Activated CD8-positive, alpha-beta memory T cell treated with anti-CD3 and anti-CD28 coated beads for 1 hour (primary cell): ENCODE measurements at regions not wholly inside any gene's neighbourhood (a gene's known extent, or its start where the extent isn't known, plus 50 kb on each side); places are given as distances from the start of the nearest gene placed in this dataset.

ENCODE experiments used
- DNase-seq, 2 donors: peaks; one replicate each; pipeline ENCODE4 v3.0.0-alpha.2; 2020; ENCODE audit warnings: low read depth in 1 of 2; ENCODE audit errors: extremely low read depth in 1 of 2

GRCh38 chr15:98513428-98513986 lies 134.8 kb upstream of the IGF1R start:
- DNase-seq, result no peak

GRCh38 chr15:98514034-98514622 lies 134.2 kb upstream of the IGF1R start:
- DNase-seq, result no peak

GRCh38 chr15:98518823-98519561 lies 129.3 kb upstream of the IGF1R start:
- peak in 1 of 2 donors; percentile 1 for DNase-seq

DNA sequence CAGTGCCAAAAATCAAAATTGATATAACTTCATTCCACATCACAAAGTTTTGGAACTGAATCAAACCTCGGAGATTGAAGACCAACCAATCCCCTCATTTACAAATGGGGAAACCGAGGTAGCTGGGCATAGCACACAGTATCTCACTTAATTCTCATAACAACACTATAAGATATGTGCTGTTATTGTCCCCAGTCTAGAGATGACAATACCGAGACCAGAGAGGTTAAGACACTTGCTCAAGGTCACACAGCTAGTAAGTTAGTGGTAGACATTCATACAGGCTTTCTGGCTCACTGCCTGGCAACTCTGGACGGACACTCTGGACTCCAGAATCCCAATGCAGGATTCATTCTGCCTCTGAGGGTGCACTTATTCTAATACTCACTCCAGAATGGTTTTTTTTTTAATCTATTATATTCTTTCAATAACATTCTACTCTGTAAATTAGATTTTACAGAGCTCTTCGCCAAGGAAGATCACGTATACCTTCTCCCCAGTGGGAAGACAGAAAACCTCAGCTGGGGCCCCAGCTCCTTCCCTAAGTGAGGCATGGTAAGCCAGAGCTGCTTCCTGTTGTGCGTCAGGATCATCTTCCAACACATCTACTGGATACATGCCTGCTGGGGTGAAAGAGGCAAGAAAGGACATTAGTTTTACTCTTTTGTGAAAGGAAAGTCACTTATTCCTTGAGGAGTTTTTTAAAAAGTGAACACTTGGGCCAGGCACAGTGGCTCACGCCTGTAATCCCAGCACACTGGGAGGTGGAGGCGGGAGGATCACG lies 128.4 kb upstream of the IGF1R start:
- no peak for DNase-seq

- DNase-seq, result no peak
Measured at GRCh38 chr15:98522127-98522526, 126.2 kb upstream of the IGF1R start.

- no peak for DNase-seq
Measured at GRCh38 chr15:98523912-98524662, 124.3 kb upstream of the IGF1R start.

DNA sequence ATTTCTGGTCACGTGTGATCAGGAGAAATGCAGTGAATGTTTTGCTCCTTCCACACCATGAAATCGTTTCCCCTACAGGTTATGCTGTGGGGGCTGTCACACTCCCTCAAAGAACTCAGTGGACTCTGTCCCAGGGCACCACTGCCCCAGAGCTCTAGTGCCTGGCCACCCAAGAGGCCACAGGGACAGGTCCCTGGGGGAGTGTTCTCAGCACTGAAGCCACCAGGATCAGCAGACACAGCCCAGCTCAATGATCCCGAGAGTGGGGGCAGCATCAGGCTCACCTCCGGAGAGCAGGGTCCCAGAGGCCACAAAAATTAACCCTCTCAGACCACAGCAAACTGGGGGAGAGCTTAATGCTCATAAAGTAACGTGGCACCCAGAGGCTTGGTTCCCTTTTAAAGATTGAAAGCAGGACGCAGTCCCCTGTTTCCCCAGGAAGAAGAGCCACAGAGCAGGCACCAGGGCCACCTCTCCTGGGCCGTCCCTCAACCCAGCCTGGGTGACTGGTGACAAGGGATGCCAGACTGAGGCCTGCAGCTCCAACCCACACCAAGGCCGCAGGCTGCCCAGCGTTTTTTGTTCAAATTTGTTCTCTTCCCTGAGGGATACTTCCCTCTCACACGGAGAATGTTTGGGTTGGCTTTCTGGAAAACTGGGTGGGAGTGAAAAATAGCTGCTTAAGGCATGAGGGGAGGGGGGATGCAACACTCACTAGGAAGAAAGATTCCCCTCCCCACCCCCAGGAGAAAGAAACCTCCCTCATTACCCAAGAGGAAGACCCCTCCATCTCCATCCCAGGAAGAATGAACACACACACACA lies 123.3 kb upstream of the IGF1R start:
- no peak for DNase-seq

GRCh38 chr15:98525661-98526001 lies 122.7 kb upstream of the IGF1R start:
- no peak for DNase-seq

GRCh38 chr15:98526094-98526493 lies 122.2 kb upstream of the IGF1R start:
- DNase-seq, result no peak

DNA sequence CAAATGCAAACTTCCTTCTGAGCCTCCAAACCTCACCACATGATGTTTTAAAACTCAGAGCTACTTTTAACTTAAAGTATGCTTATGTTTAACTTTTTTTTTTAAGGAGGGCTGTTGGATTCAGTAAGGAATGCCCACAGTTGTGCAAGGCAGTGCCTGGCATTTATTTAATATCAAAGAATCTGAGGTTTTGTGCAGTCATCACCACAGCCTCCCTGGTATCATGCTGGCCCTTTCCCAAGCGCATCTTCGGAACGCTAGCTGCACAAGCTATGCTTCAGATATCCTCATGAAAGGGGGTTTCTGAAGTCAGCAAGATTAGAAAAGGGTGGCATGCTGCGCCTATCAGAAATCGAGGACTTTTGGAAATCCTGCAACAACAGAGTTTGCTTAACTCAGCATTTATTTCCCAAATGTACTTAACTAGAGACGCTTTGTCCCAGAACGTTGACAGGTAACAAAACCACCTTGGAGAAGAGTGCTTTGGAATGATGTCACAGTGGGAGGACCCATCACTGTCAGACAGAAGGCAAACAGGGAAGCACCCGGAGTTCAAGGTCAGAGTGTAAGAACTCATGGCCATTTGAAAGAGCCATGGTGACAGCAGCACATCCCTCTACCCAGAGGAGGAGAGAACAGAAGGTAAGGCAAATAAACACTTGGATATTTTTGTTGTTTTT lies 120.2 kb upstream of the IGF1R start:
- DNase-seq, result no peak

DNA sequence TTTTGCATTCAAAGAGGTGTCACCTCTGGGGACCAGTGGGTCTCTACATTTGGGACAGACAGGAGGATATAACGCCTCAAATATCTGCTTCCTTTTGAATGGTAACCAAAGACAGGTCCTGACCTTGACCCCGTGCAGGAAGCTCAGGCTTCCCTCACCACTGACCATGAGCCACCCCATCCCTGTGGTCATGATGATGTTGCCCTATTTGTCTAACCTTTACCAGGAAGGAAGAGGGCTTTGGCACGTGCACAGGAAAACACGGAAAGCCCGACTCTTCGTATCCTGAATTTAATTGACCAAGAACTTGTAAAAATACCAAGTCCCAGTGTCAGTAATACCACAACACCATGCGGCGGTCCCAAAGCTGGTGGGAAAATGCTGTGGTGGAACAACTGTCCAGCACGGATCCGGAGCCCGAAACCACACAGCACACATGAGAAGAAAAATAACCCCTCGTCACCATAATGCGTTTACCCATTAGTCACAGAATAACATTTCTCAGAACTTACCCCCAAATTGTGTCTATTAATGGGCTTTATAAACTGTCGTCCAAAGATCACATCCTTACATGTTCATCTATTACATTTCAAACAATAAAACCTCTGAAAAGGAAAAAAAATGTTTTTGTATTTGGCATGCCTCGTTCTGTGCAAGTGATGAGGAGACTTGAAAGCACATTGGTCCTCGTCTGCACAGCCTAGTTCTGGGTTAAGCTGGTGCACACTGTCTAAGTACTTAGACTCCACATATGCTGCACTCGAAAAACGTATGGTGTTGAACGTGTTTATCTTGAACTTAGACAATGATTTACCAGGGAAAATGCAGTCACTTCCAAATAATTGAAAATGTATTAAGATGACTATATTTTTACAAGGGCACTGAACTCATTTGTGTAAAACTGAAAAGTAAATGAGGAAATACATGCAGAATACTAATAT lies 118.9 kb upstream of the IGF1R start:
- no peak for DNase-seq

- DNase-seq, result no peak
Measured at GRCh38 chr15:98530570-98530969, 117.8 kb upstream of the IGF1R start.

DNA sequence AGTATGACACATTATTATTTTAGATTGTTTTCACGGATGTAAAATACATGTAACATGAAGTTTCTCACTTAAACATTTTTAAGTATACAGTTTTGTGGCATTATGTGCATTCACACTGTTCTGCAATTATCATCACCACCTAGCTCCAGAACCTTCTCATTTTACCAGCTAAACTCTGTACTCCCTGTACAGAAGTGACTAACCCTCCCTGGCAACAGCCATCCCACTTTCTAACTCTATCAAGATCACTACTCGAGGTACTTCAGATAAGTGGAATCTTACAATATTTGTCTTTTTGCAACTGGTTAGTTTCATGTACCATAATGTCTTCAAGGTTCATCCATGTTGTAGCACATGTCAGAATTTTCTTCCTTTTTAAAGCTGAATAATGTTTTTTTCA lies 116.3 kb upstream of the IGF1R start:
- no peak for DNase-seq

DNA sequence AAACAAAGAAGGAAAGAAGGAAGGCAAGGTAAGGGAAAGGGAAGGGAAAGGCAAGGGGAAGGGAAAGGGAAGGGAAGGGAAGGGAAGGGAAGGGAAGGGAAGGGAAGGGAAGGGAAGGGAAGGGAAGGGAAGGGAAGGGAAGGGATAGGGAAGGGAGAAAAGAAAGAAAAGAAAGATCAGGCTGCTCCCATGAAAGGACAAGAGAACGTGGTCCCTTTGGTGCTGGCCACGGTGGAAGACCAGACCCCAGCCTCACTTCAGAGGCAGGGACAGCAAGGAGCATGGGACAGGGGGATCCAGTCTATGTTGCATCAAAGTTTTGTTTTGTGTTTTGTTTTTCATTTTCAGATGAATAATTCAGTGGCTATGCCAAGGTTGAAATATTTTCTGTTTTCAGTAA lies 111.4 kb upstream of the IGF1R start:
- DNase-seq, result no peak

- no peak for DNase-seq
Measured at GRCh38 chr15:98537516-98538060, 110.8 kb upstream of the IGF1R start.

GRCh38 chr15:98541519-98541918 lies 106.8 kb upstream of the IGF1R start:
- DNase-seq, result no peak

GRCh38 chr15:98543237-98543636 lies 105.1 kb upstream of the IGF1R start:
- DNase-seq, result no peak

DNA sequence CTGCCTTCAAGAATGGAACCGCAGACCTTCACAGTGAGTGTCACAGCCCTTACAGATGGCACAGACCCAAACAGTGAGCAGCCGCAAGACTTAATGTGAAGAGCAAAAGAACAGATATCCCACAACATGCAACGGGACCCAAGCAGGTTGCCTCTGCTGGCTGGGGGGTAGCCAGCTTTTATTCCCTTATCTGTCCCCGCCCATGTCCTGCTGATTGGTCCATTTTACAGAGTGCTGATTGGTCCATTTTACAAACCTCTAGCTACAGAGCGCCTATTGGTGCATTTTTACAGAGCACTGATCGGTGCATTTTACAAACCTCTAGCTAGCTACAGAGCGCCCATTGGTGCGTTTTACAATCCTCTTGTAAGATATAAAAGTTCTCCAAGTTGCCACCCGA lies 102.0 kb upstream of the IGF1R start:
- no peak for DNase-seq
